T-cell (primary cell): ENCODE measurements at regions not wholly inside any gene's neighbourhood (a gene's known extent, or its start where the extent isn't known, plus 50 kb on each side); places are given as distances from the start of the nearest gene placed in this dataset.

ENCODE experiments used
- ATAC-seq, 4 experiments: fragments of 200-7000 bp in 3 of 4; fragments of 150-1000 bp in 1 of 4; cut with Tn5 transposase; replicated peaks in 1 of 4; 1 replicate in 3 of 4; 2 replicates in 1 of 4; pipeline ENCODE4 v1.10.0; 2021; ENCODE audit warnings: moderate library complexity in 3 of 4, mild to moderate bottlenecking in 2 of 4, moderate number of reproducible peaks in 1 of 4
- CTCF ChIA-PET, 2 donors: fragments of 300-600 bp; sonication (Branson Sonifier 250); formaldehyde crosslinking; loops; one replicate each; lab custom pipeline; 2022; ENCODE audit warnings: antibody characterized with exemption in 2 of 2; lab: Charles Lee
- POLR2A ChIA-PET, 2 donors: fragments of 300-600 bp; sonication (Branson Sonifier 250); formaldehyde crosslinking; loops; one replicate each; lab custom pipeline; 2022; ENCODE audit warnings: antibody characterized with exemption in 2 of 2; lab: Charles Lee
- DNase-seq, 35 experiments: peaks; one replicate each; pipeline versions ENCODE4 v3.0.0 to v3.0.0-alpha.2; 2013 to 2023
- H3K27ac ChIP-seq: one replicate; pipeline ENCODE4 v1.5.1; 2013; ENCODE audit warnings: low read length
- H3K27me3 ChIP-seq, 2 experiments: replicated peaks in 1 of 2; 1 replicate in 1 of 2; 2 replicates in 1 of 2; pipeline versions ENCODE4 v1.6.1 to v1.7.0; 2013; ENCODE audit warnings: low read length in 1 of 2, mixed read lengths in 1 of 2; ENCODE audit not compliant: control insufficient read depth in 2 of 2, insufficient read depth in 2 of 2; ENCODE audit errors: extremely low read depth in 1 of 2
- H3K36me3 ChIP-seq, 2 donors: 1 replicate in 1 of 2; 2 replicates in 1 of 2; pipeline versions ENCODE4 v1.6.1 to v1.7.0; 2013; ENCODE audit warnings: low read length in 1 of 2; ENCODE audit not compliant: control insufficient read depth in 2 of 2, insufficient read depth in 1 of 2; ENCODE audit errors: extremely low read depth in 1 of 2
- H3K4me1 ChIP-seq, 2 experiments: 1 replicate in 1 of 2; 2 replicates in 1 of 2; pipeline versions ENCODE4 v1.6.1 to v1.7.0; 2013; ENCODE audit warnings: low read length in 2 of 2, mixed read lengths in 1 of 2; ENCODE audit not compliant: insufficient read depth in 2 of 2, control insufficient read depth in 1 of 2; ENCODE audit errors: extremely low read depth in 1 of 2
- H3K4me3 ChIP-seq, 2 donors: 1 replicate in 1 of 2; 2 replicates in 1 of 2; pipeline versions ENCODE4 v1.5.1 to v1.7.0; 2013; ENCODE audit warnings: mild to moderate bottlenecking in 2 of 2, low read length in 1 of 2, moderate library complexity in 1 of 2; ENCODE audit not compliant: control insufficient read depth in 1 of 2; ENCODE audit errors: extremely low read depth in 1 of 2
- H3K9me3 ChIP-seq: 2 replicates; pipeline ENCODE4 v1.7.0; 2013
- H3K27ac Mint-ChIP-seq, 2 donors: one replicate each; pipeline ENCODE4 v1.8.0; 2020 to 2021; ENCODE audit warnings: mild to moderate bottlenecking in 2 of 2, mixed read lengths in 2 of 2
- H3K27me3 Mint-ChIP-seq, 2 donors: one replicate each; pipeline ENCODE4 v1.8.0; 2021 to 2022; ENCODE audit warnings: mixed read lengths in 2 of 2
- H3K36me3 Mint-ChIP-seq: one replicate; pipeline ENCODE4 v1.8.0; 2021; ENCODE audit warnings: mixed read lengths
- H3K4me1 Mint-ChIP-seq, 3 donors: one replicate each; pipeline ENCODE4 v1.8.0; 2020 to 2022; ENCODE audit warnings: mixed read lengths in 3 of 3, mild to moderate bottlenecking in 1 of 3
- H3K4me3 Mint-ChIP-seq, 3 donors: one replicate each; pipeline ENCODE4 v1.8.0; 2020 to 2022; ENCODE audit warnings: mild to moderate bottlenecking in 3 of 3, mixed read lengths in 3 of 3, moderate library complexity in 3 of 3
- H3K9me3 Mint-ChIP-seq, 3 donors: one replicate each; pipeline ENCODE4 v1.8.0; 2020 to 2022; ENCODE audit warnings: mixed read lengths in 3 of 3
- WGBS: methylation state at CpG from one replicate; pipeline ENCODE4 v1.1.5; 2013; ENCODE audit warnings: missing lambda C conversion rate; ENCODE audit not compliant: insufficient coverage; 5-methylcytosine and 5-hydroxymethylcytosine counted together

DNA sequence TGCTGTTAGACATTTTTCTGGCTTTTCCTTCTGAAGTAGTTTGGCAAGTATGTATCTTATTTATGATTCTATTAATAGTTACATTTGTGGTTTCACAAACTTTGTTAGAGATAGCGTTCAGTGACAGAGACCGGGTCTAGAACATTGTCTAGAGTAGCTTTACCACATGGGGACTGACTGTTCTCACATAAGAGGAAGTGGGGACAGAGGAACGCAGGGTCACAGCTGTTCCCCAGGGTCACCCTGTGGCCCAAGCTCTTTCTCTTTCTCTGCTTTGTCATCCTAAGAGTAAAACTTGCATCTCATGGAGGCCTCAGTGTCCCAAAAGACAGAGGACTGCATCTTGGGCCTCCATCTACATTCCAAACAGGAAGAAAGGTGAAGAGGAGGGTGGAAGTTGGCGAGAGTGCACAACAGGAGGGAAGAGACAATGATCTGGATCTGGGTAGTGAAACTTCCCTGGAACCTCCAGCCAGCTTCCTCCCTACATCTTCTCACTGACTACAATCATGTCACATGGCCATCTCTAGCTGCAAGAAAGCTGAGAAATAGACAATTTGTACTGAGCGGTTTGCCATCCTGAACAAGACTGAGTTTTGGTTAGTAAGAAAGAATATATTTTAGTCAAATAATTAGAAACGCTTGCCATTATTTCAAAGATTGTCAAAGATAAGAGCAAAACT is 645.8 kb upstream of the ARID1B start:
- Mint-ChIP-seq H3K27me3 (no peaks in the 10 kb centered on the region), H3K9me3 (peaks cover 12 to 27% (median 13%) of the 10 kb centered on the region in 3 donors), H3K4me3 (no peak overlapping the region), H3K4me1 (peaks cover 0 to 6% (median 6%) of the 10 kb centered on the region in 3 donors), H3K27ac (no peak overlapping the region), H3K36me3 (peaks cover 6% of the 10 kb centered on the region)
- CTCF ChIA-PET: no interaction called here
- no peaks in the 10 kb centered on the region for H3K36me3 ChIP-seq
- H3K4me3 ChIP-seq: no peak overlapping the region
- no peak for DNase-seq
- POLR2A ChIA-PET: no interaction called here
- H3K9me3 ChIP-seq: no peaks in the 10 kb centered on the region
- 29% methylated on average over 2 of the region's 6 CpGs for WGBS
- no peaks in the 10 kb centered on the region for H3K27me3 ChIP-seq
- no peak for ATAC-seq
- no peak overlapping the region for H3K27ac ChIP-seq
- no peaks in the 10 kb centered on the region for H3K4me1 ChIP-seq

DNA sequence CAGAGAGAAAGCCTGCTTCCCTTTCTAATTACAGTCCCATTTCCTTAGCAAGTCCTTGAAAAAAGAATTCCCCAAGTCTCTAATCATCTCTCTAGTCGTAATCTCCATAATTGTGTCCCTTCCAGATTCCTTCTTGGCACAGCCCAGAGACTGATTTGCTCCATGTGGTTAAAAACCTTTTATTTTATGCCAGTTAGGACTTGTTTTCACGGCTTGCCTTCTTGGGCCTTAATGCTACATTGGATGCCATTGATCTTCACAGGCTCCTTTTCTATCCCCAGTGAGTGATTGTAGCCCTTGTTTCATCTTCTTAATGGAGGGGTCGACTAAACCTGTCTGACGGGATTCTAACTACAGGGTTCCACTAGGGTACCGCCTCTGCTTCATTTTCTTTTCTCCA is 650.6 kb upstream of the ARID1B start:
- Mint-ChIP-seq H3K36me3 (no peaks in the 10 kb centered on the region), H3K9me3 (no peaks in the 10 kb centered on the region), H3K27ac (no peak overlapping the region), H3K4me3 (no peak overlapping the region), H3K4me1 (peaks cover 0 to 6% (median 5%) of the 10 kb centered on the region in 3 donors), H3K27me3 (no peaks in the 10 kb centered on the region)
- no peaks in the 10 kb centered on the region for H3K36me3 ChIP-seq
- WGBS: 63% methylated on average over 1 of the region's 5 CpGs
- no peaks in the 10 kb centered on the region for H3K9me3 ChIP-seq
- DNase-seq (no peak), ATAC-seq (no peak)
- no peaks in the 10 kb centered on the region for H3K4me1 ChIP-seq
- CTCF ChIA-PET: no interaction called here
- H3K27ac ChIP-seq: no peak overlapping the region
- H3K4me3 ChIP-seq: no peak overlapping the region
- no peaks in the 10 kb centered on the region for H3K27me3 ChIP-seq
- POLR2A ChIA-PET: no interaction called here

DNA sequence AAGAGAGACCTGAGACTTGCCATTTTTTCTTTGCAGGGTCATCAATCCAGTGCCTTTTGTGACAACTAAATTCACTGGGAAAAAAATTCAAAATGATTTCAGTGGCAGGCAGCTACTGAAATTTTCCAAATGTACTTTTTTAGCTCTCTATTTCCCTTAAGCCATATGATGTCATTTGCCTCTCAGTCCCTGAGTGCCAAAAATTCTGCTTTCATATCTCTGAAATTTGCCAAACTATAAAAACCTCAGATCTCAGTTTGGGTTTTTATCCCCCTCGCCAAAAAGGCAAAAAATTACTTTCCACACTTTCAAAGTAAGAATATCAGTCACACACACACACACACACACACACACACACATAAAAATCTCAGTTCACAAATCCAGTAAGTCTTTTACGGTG is 651.3 kb upstream of the ARID1B start:
- 81% methylated on average over 2 of the region's 2 CpGs for WGBS
- peaks cover 0 to under 1% (median 0%) of the 10 kb centered on the region in 3 donors for H3K4me1 Mint-ChIP-seq

DNA sequence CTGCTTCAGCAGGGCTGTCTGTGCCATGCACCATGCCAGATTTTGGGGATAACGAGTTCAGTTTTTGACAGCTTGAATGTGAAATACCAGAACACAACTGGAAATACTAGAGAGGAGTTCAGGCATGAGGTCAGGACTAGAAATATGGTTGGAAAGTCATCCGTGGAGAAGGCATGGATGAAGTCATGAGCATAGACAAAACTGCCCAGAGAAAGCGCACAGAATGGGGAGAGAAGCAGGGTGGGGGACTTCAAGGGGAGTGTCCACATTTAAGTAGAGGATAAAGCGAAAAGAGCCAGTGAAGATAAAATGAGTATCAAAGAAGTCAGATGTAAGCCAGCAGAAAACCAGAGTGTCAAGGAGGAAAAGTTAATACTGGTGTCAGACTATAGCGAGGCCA is 653.4 kb upstream of the ARID1B start:
- 71% methylated on average over 5 of the region's 5 CpGs for whole genome bisulfite sequencing

More for the DNA sequence above, 651.3 kb upstream of the ARID1B start:
- DNase-seq: no peak
- no peaks in the 10 kb centered on the region for H3K9me3 ChIP-seq
- no peaks in the 10 kb centered on the region for H3K9me3 Mint-ChIP-seq
- H3K27ac Mint-ChIP-seq: no peak overlapping the region
- H3K27me3 ChIP-seq: no peaks in the 10 kb centered on the region
- no peak overlapping the region for H3K4me3 Mint-ChIP-seq
- H3K4me1 ChIP-seq: no peaks in the 10 kb centered on the region
- CTCF ChIA-PET: interaction anchor here (0.5 to 0.6 kb wide), 2 partner anchors 181 to 1491 kb away, joined by 3 to 4 read pairs; no protein-coding TSS in a partner anchor
- POLR2A ChIA-PET: no interaction called here
- H3K36me3 Mint-ChIP-seq: no peaks in the 10 kb centered on the region
- H3K27me3 Mint-ChIP-seq: no peaks in the 10 kb centered on the region
- H3K27ac ChIP-seq: no peak overlapping the region
- no peaks in the 10 kb centered on the region for H3K36me3 ChIP-seq
- no peak overlapping the region for H3K4me3 ChIP-seq
- no peak for ATAC-seq

DNA sequence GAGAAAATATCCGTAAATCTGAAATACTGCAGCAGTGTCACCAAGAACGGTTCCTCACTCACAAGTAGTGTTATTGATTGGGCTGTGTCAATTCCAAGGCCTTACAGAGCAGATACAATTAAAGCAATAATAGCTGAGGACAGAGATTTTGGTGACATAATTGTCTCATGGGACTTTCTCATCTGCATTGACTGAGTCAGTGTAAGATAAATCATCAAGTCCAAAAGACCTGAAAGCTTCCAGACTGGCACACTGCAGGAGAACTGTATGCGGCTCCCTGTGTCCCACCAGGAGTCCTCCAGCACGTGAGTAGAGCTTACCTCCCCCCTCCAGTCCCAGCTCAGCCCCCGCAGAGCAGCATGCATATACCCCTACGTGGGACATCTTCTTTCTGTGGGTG is 655.2 kb upstream of the ARID1B start:
- Mint-ChIP-seq H3K36me3 (peaks cover 11% of the 10 kb centered on the region), H3K4me3 (no peak overlapping the region), H3K4me1 (no peaks in the 10 kb centered on the region), H3K27ac (no peak overlapping the region), H3K27me3 (no peaks in the 10 kb centered on the region), H3K9me3 (peaks cover 0 to 4% (median 4%) of the 10 kb centered on the region in 3 donors)
- Histone ChIP-seq H3K4me3 (no peak overlapping the region), H3K9me3 (no peaks in the 10 kb centered on the region), H3K27me3 (no peaks in the 10 kb centered on the region), H3K4me1 (no peaks in the 10 kb centered on the region), H3K36me3 (no peaks in the 10 kb centered on the region), H3K27ac (no peak overlapping the region)
- ChIA-PET CTCF (no interaction called here), POLR2A (no interaction called here)
- ATAC-seq (no peak), DNase-seq (no peak)
- 66% methylated on average over 3 of the region's 6 CpGs for WGBS

More for the DNA sequence above, 653.4 kb upstream of the ARID1B start:
- CTCF ChIA-PET: no interaction called here
- Histone ChIP-seq H3K9me3 (no peaks in the 10 kb centered on the region), H3K36me3 (no peaks in the 10 kb centered on the region), H3K4me1 (no peaks in the 10 kb centered on the region), H3K27me3 (no peaks in the 10 kb centered on the region), H3K27ac (no peak overlapping the region), H3K4me3 (no peak overlapping the region)
- ATAC-seq (no peak), DNase-seq (no peak)
- peaks cover 0 to 2% (median 2%) of the 10 kb centered on the region in 3 donors for H3K9me3 Mint-ChIP-seq
- no peak overlapping the region for H3K4me3 Mint-ChIP-seq
- no peaks in the 10 kb centered on the region for H3K27me3 Mint-ChIP-seq
- no peaks in the 10 kb centered on the region for H3K4me1 Mint-ChIP-seq
- POLR2A ChIA-PET: no interaction called here
- H3K36me3 Mint-ChIP-seq: peaks cover 9% of the 10 kb centered on the region
- H3K27ac Mint-ChIP-seq: no peak overlapping the region

DNA sequence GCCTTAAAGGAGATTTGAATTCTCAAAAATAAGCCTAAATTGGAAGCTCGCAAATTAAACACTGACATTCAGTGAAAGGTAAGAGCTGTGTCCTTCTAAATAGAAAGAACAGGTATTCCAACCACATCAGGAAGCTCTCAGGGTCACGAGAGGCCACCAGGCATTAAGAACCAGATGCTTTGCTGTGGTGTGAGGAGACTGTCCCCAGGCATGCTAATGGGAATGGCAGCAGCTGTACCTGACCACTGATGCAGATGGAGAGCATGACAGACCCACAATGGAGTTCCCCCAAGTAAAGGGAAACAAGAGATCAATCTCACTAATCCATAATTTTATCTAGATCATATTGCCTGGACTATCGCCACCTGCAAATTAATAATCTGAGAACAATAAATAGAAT is 658.9 kb upstream of the NOX3 start:
- DNase-seq (no peak), ATAC-seq (no peak)
- Histone ChIP-seq H3K4me3 (no peak overlapping the region), H3K9me3 (no peaks in the 10 kb centered on the region), H3K4me1 (no peaks in the 10 kb centered on the region), H3K27me3 (no peaks in the 10 kb centered on the region), H3K27ac (no peak overlapping the region), H3K36me3 (no peaks in the 10 kb centered on the region)
- no peak overlapping the region for H3K4me3 Mint-ChIP-seq
- H3K4me1 Mint-ChIP-seq: no peaks in the 10 kb centered on the region
- POLR2A ChIA-PET: no interaction called here
- CTCF ChIA-PET: no interaction called here
- peaks cover 10% of the 10 kb centered on the region for H3K36me3 Mint-ChIP-seq
- WGBS: no CpG with 5 or more reads among the region's 3 CpGs
- peaks cover 0 to 8% (median 4%) of the 10 kb centered on the region in 3 donors for H3K9me3 Mint-ChIP-seq
- no peaks in the 10 kb centered on the region for H3K27me3 Mint-ChIP-seq
- no peak overlapping the region for H3K27ac Mint-ChIP-seq
